ENCODE measurements at regions not wholly inside any gene's neighbourhood (a gene's known extent, or its start where the extent isn't known, plus 50 kb on each side); places are given as distances from the start of the nearest gene placed in this dataset.

DNA sequence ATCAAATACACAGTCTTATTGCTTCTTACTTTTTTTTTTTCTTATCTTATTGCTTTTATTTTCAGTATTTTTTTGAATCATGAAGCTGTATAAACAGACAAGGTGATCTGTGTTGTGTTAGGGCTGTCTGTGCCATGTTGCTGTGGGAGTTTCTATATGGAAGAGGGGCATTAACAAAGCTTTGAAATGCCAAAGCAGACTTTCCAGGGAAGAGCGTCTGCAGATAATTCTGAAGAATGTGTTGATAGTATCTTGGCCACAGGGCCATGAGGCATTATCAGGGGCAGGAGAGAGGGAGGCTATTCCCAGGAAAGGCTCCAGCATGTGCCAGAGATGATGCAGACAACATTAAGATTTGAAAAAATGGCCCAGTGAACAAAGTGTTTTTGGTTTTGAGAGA is 354.5 kb downstream of the UTRN start:
- TF ChIP-seq, protein P1, sequence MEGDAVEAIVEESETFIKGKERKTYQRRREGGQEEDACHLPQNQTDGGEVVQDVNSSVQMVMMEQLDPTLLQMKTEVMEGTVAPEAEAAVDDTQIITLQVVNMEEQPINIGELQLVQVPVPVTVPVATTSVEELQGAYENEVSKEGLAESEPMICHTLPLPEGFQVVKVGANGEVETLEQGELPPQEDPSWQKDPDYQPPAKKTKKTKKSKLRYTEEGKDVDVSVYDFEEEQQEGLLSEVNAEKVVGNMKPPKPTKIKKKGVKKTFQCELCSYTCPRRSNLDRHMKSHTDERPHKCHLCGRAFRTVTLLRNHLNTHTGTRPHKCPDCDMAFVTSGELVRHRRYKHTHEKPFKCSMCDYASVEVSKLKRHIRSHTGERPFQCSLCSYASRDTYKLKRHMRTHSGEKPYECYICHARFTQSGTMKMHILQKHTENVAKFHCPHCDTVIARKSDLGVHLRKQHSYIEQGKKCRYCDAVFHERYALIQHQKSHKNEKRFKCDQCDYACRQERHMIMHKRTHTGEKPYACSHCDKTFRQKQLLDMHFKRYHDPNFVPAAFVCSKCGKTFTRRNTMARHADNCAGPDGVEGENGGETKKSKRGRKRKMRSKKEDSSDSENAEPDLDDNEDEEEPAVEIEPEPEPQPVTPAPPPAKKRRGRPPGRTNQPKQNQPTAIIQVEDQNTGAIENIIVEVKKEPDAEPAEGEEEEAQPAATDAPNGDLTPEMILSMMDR (IDR thresholded peaks at IDR 0.05): no peak
- TF ChIP-seq EZH2 (IDR thresholded peaks at IDR 0.05; ENCODE audit: borderline replicate concordance, insufficient read depth, low read depth, low read length, poor library complexity, severe bottlenecking): no peak
